ENCODE measurements at regions not wholly inside any gene's neighbourhood (a gene's known extent, or its start where the extent isn't known, plus 50 kb on each side); places are given as distances from the start of the nearest gene placed in this dataset.

- H3K4me2 ChIP-seq (ENCODE audit: low read depth, low read length, poor library complexity, severe bottlenecking): no peak overlapping the region
These were observed 199.9 kb upstream of the RTL1 start for GRCh38 chr14:101103321-101103901.

DNA sequence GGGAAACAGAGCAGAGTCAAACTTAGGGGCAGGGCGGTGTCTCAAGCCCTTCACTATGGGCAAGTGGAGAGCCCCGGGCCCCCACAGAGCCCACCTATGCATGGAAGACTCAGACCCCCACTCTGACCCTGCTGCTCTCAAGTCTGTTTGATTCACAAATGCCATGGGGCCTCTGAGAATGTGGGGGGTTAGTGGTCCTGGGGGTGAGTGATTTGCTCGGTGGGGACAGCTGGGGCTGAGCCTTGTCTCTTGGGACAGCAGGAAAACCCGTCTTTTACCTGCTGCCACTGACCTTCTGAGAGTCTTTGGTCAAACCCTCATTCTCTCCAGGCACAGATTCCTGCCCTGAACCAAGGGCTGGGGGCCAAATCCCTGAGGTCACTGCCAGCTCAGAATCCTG is 201.0 kb upstream of the RTL1 start:
- H3K27ac ChIP-seq (ENCODE audit: low read depth, low read length): no peak overlapping the region
- H3F3A ChIP-seq (ENCODE audit: insufficient read depth): no peaks in the 10 kb centered on the region
- H3K27me3 ChIP-seq (ENCODE audit: low read length): 0 out of 2 replicates have a peak, but pooled peaks cover 3% of the 10 kb centered on the region
- H3K9ac ChIP-seq (ENCODE audit: low read length): no peak overlapping the region
- H4K20me1 ChIP-seq (ENCODE audit: low read depth, low read length): no peaks in the 10 kb centered on the region
- no peaks in the 10 kb centered on the region for H3K36me3 ChIP-seq (ENCODE audit: low read length)
- no peak for TF ChIP-seq EZH2phosphoT487 (conservative IDR thresholded peaks at IDR 0.05; ENCODE audit: low read length)
- no peak for TF ChIP-seq CTCF (IDR thresholded peaks at IDR 0.05; ENCODE audit: insufficient read depth, low read length, poor library complexity, severe bottlenecking)
- no peak overlapping the region for H2AFZ ChIP-seq (ENCODE audit: low read depth, low read length, severe bottlenecking)
- no peak overlapping the region for H3K4me3 ChIP-seq (ENCODE audit: insufficient read depth, low read length, poor library complexity, severe bottlenecking)
- no peaks in the 10 kb centered on the region for H3K9me3 ChIP-seq (ENCODE audit: insufficient read depth, low read length)
- no peaks in the 10 kb centered on the region for H3K79me2 ChIP-seq (ENCODE audit: insufficient read depth, low read length)
- no peaks in the 10 kb centered on the region for H3K9me2 ChIP-seq (replicated peaks; ENCODE audit: insufficient read depth, low read length)
- no peak overlapping the region for H3K4me2 ChIP-seq (ENCODE audit: low read depth, low read length, poor library complexity, severe bottlenecking)

More at GRCh38 chr14:101103321-101103901, 199.9 kb upstream of the RTL1 start:
- Histone ChIP-seq H3K27ac (ENCODE audit: low read depth, low read length) (no peak overlapping the region), H3K27me3 (ENCODE audit: low read length) (0 out of 2 replicates have a peak, but pooled peaks cover 3% of the 10 kb centered on the region), H3K9me3 (ENCODE audit: insufficient read depth, low read length) (no peaks in the 10 kb centered on the region), H2AFZ (ENCODE audit: low read depth, low read length, severe bottlenecking) (no peak overlapping the region), H4K20me1 (ENCODE audit: low read depth, low read length) (no peaks in the 10 kb centered on the region), H3F3A (ENCODE audit: insufficient read depth) (no peaks in the 10 kb centered on the region), H3K36me3 (ENCODE audit: low read length) (no peaks in the 10 kb centered on the region), H3K9ac (ENCODE audit: low read length) (no peak overlapping the region), H3K4me3 (ENCODE audit: insufficient read depth, low read length, poor library complexity, severe bottlenecking) (no peak overlapping the region), H3K9me2 (replicated peaks; ENCODE audit: insufficient read depth, low read length) (no peaks in the 10 kb centered on the region), H3K79me2 (ENCODE audit: insufficient read depth, low read length) (no peaks in the 10 kb centered on the region)
- no peak for TF ChIP-seq CTCF (IDR thresholded peaks at IDR 0.05; ENCODE audit: insufficient read depth, low read length, poor library complexity, severe bottlenecking)
- TF ChIP-seq EZH2phosphoT487 (conservative IDR thresholded peaks at IDR 0.05; ENCODE audit: low read length): no peak

DNA sequence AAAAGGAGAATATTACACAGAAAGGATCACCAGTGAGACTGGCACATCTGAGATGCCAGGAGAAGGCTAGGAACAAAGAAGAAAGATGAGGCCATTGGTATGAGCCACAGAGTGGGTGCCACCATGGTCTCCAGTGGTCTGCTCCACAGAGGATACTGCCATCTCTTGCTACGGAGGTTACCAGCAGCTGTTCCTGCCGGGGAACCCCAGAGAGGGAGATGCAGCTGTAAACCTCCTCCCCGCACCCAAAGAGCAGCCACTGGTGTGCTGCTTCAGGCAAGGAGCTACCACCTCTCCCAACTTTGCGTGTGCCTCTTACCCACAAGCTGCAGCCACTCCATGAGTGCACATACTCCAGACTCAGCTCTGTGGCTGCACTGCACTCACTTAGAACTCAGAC is 201.5 kb upstream of the RTL1 start:
- H3K27me3 ChIP-seq (ENCODE audit: low read length): 0 out of 2 replicates have a peak, but pooled peaks cover 3% of the 10 kb centered on the region
- no peaks in the 10 kb centered on the region for H3K9me3 ChIP-seq (ENCODE audit: insufficient read depth, low read length)
- H3K27ac ChIP-seq (ENCODE audit: low read depth, low read length): no peak overlapping the region
- H3K79me2 ChIP-seq (ENCODE audit: insufficient read depth, low read length): no peaks in the 10 kb centered on the region
- TF ChIP-seq CTCF (IDR thresholded peaks at IDR 0.05; ENCODE audit: insufficient read depth, low read length, poor library complexity, severe bottlenecking) (no peak), EZH2phosphoT487 (conservative IDR thresholded peaks at IDR 0.05; ENCODE audit: low read length) (no peak)
- H3K4me3 ChIP-seq (ENCODE audit: insufficient read depth, low read length, poor library complexity, severe bottlenecking): no peak overlapping the region
- H4K20me1 ChIP-seq (ENCODE audit: low read depth, low read length): no peaks in the 10 kb centered on the region
- H3F3A ChIP-seq (ENCODE audit: insufficient read depth): no peaks in the 10 kb centered on the region
- H3K4me2 ChIP-seq (ENCODE audit: low read depth, low read length, poor library complexity, severe bottlenecking): no peak overlapping the region
- no peaks in the 10 kb centered on the region for H3K36me3 ChIP-seq (ENCODE audit: low read length)
- H2AFZ ChIP-seq (ENCODE audit: low read depth, low read length, severe bottlenecking): no peak overlapping the region
- no peak overlapping the region for H3K9ac ChIP-seq (ENCODE audit: low read length)
- no peaks in the 10 kb centered on the region for H3K9me2 ChIP-seq (replicated peaks; ENCODE audit: insufficient read depth, low read length)
